ENCODE measurements at regions not wholly inside any gene's neighbourhood (a gene's known extent, or its start where the extent isn't known, plus 50 kb on each side); places are given as distances from the start of the nearest gene placed in this dataset.

- TF ChIP-seq CTCF (IDR thresholded peaks at IDR 0.05) (no peak), POLR2A (IDR thresholded peaks at IDR 0.05) (no peak)
Observed at GRCh38 chr21:28696844-28697410, 295.8 kb downstream of the LTN1 start.
